Fibroblast of pulmonary artery (primary cell): ENCODE measurements at regions not wholly inside any gene's neighbourhood (a gene's known extent, or its start where the extent isn't known, plus 50 kb on each side); places are given as distances from the start of the nearest gene placed in this dataset.
"Not testable (repeated sequence)": the region's sequence is repeated elsewhere in the genome, so short reads cannot be mapped to it uniquely, and the experiment has no call there.

Experiments
- DNase-seq: peaks from one replicate; pipeline ENCODE4 v3.0.0-alpha.2; 2010; ENCODE audit warnings: low read depth
- H3K4me3 ChIP-seq: replicated peaks from 2 replicates; pipeline ENCODE4 v1.5.1; 2011; ENCODE audit warnings: low read depth, mild to moderate bottlenecking, control low read depth, low read length, moderate library complexity
- CTCF ChIP-seq: IDR thresholded peaks from 2 replicates; pipeline ENCODE4 v1.5.1; 2011; ENCODE audit warnings: mild to moderate bottlenecking, control low read depth, low read length, inconsistent platforms; ENCODE audit errors: missing control alignments

- H3K4me3 ChIP-seq = no peak overlapping the region
- peak; percentile 80 for DNase-seq
- no peak for TF ChIP-seq CTCF
These were observed 115.8 kb downstream of the RPLP1 start for GRCh38 chr15:69568173-69569009.

DNA sequence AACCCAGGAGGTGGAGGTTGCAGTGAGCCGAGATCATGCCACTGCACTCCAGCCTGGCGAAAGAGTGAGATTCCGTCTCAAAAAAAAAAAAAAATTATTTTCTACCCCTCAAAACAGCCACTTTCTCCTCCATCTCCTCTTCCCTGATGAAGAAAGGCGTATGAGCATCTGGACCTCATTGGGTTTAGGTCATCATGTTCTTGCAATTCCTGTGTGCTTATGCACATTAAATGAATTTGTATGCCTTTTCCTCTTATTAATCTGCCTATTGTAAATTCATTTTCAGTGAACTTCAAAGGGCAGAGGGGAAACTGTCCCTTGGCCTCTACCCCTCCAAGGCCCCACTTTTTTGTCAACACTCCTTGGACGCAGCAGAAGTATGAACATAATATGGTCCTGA lies 117.8 kb downstream of the RPLP1 start:
- no peak overlapping the region for H3K4me3 ChIP-seq
- no peak for DNase-seq
- no peak for TF ChIP-seq CTCF

DNA sequence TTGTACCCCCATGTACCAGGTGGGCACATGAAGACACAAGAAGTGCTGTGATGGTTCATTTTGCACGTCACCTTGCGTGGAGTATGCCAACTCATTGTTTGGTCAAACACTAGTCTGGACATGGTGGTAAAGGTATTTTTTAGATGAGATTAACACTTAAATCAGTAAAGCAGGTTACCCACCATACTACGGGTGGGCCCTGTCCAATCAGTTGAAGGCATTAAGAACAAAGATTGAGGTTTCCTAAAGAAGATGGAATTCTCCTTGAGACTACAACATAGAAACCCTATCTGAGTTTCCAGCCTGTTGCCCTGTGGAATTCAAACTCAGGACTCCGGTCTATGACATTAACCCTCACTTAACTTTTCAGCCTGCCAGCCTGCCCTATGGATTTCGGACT lies 118.4 kb downstream of the RPLP1 start:
- no peak for DNase-seq
- no peak overlapping the region for H3K4me3 ChIP-seq
- no peak for TF ChIP-seq CTCF

DNA sequence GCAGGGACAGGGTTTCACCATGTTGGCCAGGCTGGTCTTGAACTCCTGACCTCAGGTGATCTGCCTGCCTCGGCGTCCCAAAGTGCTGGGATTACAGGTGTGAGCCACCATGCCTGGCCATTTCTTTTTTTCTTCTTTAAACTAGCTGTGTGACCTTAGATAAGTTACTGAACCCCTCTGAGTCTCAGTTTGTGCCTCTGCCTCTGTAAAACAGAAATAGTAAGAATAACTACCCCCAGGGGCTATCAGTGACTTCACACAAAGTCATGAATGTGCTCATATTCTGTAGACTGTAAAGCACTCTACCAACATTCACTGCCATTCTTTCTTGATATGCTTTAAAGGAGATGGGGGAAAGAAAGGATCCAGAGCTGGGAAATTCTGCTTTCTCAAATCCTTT lies 120.7 kb downstream of the RPLP1 start:
- DNase-seq, H3K4me3 ChIP-seq: not testable (repeated sequence)

DNA sequence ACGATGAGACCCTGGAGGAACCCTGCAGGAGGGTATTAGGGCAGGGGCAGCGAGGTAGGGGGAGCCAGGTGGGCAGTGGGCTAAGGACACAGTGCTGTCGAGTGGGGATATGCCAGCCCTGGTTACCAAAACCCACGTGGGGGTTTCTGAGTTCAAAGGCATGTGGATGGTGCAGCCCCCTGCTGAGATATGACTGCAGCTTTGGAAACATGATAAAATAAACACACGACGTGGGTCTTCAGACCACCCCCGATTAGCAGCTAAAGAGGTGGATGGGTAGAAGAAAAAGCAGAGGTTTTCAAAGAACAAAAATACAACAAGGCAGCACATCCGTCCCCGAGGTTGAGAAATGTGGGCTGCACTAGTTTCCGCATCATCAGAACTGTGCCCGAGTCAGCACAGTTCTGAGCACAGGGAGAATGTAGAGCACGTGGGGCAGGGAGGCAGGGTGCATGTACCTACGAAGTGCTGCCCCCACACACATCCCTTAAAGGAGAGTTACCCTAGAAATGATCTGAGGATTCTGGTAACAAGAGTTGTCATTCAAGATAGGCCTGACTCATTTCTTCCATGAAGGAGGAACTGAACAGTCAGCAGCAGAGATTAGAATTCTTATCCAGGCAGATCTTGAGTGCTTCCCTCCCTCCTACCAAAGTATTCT lies 121.3 kb downstream of the RPLP1 start:
- TF ChIP-seq CTCF = no peak
- peak; percentile 49 for DNase-seq
- no peak overlapping the region for H3K4me3 ChIP-seq

- no peak for TF ChIP-seq CTCF
These were observed 121.9 kb downstream of the RPLP1 start for GRCh38 chr15:69574506-69574905.

GRCh38 chr15:69575387-69575786 lies 122.8 kb downstream of the RPLP1 start:
- H3K4me3 ChIP-seq = no peak overlapping the region
- no peak for DNase-seq
- no peak for TF ChIP-seq CTCF

More at GRCh38 chr15:69574506-69574905, 121.9 kb downstream of the RPLP1 start:
- DNase-seq = no peak
- H3K4me3 ChIP-seq = no peak overlapping the region
